ENCODE measurements at regions not wholly inside any gene's neighbourhood (a gene's known extent, or its start where the extent isn't known, plus 50 kb on each side); places are given as distances from the start of the nearest gene placed in this dataset.
A peak's percentile ranks its signal among the peaks of the same experiment; 100 is the strongest.

GRCh38 chr1:224503161-224504118, 68.8 kb upstream of the WDR26 start:
- intact Hi-C loops (cut with micrococcal nuclease), result no loop called here
- DNase-seq (peak; percentile 96), ATAC-seq (peak; percentile 98)

- DNase-seq (no peak), ATAC-seq (no peak)
- intact Hi-C loops (cut with micrococcal nuclease), result no loop called here
Observed at GRCh38 chr1:224504297-224505041, 69.9 kb upstream of the WDR26 start.

DNA sequence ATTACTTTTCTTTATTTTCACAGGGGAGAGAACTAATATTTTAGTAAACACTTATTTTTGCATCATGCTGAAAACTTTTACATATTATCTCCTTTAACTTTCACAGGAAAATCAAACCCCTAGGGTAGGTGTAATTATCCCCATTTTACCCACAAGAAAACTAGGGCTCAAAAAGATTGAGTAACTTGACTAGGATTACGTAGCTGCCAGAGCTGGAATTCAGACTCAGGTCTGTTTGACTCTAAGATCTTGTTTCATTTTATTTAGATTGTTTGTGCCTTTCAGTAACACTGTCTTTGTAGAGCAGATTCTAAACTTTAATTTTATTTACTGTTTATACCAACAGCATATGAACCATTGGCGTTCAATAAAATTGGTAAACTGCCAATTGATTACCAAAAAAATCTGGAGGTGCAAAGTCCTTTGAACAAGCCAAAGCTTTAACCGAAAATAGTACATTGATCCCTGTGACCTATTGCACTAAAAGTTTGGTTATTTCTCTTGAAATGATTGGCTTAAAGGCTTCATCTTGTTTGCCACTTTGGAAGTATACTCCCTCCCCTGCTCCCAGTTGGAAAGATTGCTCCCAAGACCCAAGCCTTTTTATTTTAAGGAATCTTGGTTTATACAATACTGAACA, 71.0 kb upstream of the WDR26 start:
- DNase-seq, result no peak
- no peak for ATAC-seq
- intact Hi-C loops (cut with micrococcal nuclease), result no loop called here

DNA sequence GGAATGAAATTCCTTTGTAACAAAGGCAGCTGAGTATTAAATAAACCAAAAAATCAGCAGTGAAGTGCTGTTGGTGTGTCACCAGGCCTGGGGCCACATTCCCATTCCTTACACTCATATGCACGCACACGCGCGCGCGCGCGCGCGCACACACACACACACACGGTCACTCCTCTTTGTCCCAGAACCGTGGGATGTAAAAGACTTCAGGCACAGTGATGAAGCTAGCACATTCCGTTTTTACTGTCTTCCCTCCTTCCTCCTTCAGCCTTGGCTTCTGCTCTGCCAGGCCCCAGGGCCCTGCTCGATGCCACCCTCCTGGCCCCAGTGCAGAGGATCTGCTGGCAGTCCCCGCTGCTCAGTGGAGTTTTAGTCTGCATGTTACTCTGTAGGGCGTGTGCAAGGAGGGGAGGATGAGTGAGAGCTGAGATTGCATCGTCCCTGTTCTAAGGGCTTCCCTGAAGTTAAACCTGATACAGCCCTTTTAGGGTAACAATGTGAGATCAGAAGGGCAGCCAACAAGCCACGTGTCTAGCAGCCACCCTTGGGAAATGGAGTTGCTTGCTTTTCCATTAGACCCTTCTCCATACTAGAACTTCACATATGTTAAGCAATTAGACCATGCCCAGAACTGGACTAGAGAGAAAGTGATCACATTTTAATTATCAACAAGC, 71.7 kb upstream of the WDR26 start:
- intact Hi-C loops (cut with micrococcal nuclease), result no loop called here
- DNase-seq (no peak), ATAC-seq (no peak)

GRCh38 chr1:224507771-224508523, 73.3 kb upstream of the WDR26 start:
- ATAC-seq (no peak), DNase-seq (no peak)
- intact Hi-C loops (cut with micrococcal nuclease), result no loop called here

- intact Hi-C loops (cut with micrococcal nuclease), result no loop called here
- DNase-seq (no peak), ATAC-seq (no peak)
Observed at GRCh38 chr1:224509907-224510306, 75.3 kb upstream of the WDR26 start.

GRCh38 chr1:224510880-224511645, 76.5 kb upstream of the WDR26 start:
- intact Hi-C loops (cut with micrococcal nuclease), result no loop called here
- DNase-seq, result no peak
- ATAC-seq, result no peak

GRCh38 chr1:224512600-224513151, 78.1 kb upstream of the WDR26 start:
- no peak for DNase-seq
- no peak for ATAC-seq
- intact Hi-C loops (cut with micrococcal nuclease), result no loop called here

DNA sequence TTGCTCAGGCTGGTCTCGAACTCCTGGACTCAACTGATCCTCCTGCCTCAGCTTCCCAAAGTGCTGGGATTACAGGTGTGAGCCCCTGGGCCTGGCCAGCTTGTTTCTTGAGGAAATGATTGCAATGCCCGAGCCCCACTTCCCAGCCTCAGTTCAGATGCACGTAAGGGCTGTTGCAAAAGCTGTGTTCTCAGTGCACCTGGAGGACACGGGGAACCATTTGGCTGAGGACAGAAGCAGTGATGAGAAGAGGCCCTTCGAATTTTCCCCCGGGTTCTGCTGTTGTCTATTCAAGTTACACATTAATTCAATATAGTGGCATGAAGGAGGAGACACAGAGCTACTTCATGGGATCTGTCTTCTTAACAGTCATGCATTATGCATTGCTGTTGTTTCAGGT, 78.8 kb upstream of the WDR26 start:
- intact Hi-C loops (cut with micrococcal nuclease), result no loop called here
- DNase-seq (no peak), ATAC-seq (no peak)

GRCh38 chr1:224513787-224514209, 79.2 kb upstream of the WDR26 start:
- DNase-seq, result peak; percentile 90
- peak; percentile 96 for ATAC-seq
- intact Hi-C loops (cut with micrococcal nuclease), result no loop called here

DNA sequence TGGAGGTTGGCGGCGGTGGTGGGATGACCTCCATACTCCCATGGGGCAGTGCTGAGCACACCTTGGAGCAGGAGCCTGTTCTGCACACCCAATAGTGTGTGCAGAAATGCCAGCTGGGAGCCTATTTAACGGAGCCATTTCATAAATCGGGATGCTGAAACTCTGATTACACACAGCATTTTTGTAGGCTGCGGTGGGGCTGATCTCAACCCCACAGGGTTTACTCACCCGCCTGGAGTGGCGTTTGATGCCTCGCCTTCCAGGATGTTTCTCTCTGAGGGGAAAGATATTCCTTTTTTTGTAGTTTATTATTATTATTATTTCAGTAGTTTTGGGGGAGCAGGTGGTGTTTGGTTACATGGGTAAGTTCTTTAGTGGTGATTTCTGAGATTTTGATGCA, 82.6 kb upstream of the WDR26 start:
- ATAC-seq (no peak), DNase-seq (no peak)
- intact Hi-C loops (cut with micrococcal nuclease), result loop anchor here (5.0 kb wide), 1 partner anchor 335 kb away; no protein-coding TSS in a partner anchor

DNA sequence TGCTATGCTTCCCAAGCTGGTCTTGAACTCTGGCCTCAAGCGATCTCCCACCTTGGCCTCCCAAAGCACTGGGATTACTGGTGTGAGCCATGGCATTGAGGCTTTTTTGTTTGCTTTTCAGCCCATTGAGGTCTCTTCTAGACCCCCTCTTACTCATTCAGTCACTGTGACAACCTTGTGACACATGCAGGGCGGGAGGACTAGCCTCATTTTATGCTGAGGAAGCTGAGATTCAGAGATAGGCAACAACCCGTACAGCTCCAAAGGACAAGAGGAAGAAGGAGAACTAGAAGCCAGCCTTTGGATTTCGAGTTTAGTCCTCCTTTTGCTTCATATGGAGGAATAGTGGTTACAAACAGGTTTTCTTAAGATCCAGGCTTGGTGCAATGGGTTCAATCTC, 83.9 kb upstream of the WDR26 start:
- ATAC-seq, result no peak
- intact Hi-C loops (cut with micrococcal nuclease), result loop anchor here (5.0 kb wide), 1 partner anchor 334 kb away; no protein-coding TSS in a partner anchor

GRCh38 chr1:224519874-224520273, 85.3 kb upstream of the WDR26 start:
- no peak for ATAC-seq
- DNase-seq, result no peak
- intact Hi-C loops (cut with micrococcal nuclease), result loop anchor here (5.0 kb wide), 1 partner anchor 332 kb away; no protein-coding TSS in a partner anchor

More for the DNA sequence above, 83.9 kb upstream of the WDR26 start:
- no peak for DNase-seq

GRCh38 chr1:224520808-224521207, 86.2 kb upstream of the WDR26 start:
- DNase-seq (no peak), ATAC-seq (no peak)

GRCh38 chr1:224521904-224522734, 87.5 kb upstream of the WDR26 start:
- no peak for DNase-seq
- no peak for ATAC-seq
- intact Hi-C loops (cut with micrococcal nuclease), result no loop called here

More at GRCh38 chr1:224520808-224521207, 86.2 kb upstream of the WDR26 start:
- intact Hi-C loops (cut with micrococcal nuclease), result no loop called here

DNA sequence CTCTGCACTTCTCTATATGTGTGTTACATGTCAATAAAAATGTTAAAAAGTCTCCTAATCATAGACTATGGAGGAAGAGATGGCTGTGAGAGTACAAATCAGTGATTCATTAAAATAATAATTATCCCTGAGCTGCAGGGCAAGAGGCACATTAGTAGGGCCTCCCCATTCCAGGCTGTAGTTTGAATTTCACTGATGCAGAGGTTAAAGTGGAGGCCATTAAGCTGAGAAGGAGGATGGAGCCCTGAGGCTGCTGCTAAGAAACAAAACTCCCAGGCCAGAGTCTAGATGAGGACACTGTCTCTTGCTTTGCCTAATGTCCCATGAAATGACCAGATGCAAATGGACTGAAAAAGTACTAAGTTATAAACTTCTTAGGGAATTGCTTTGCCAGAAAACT, 89.1 kb upstream of the WDR26 start:
- intact Hi-C loops (cut with micrococcal nuclease), result no loop called here
- no peak for DNase-seq
- ATAC-seq, result no peak

- ATAC-seq, result no peak
- intact Hi-C loops (cut with micrococcal nuclease), result no loop called here
- DNase-seq, result no peak
Observed at GRCh38 chr1:224524679-224525078, 90.1 kb upstream of the WDR26 start.

Data from left ventricle myocardium superior (tissue), 1 donor.